Astrocyte of the cerebellum (primary cell): ENCODE measurements at regions not wholly inside any gene's neighbourhood (a gene's known extent, or its start where the extent isn't known, plus 50 kb on each side); places are given as distances from the start of the nearest gene placed in this dataset.

Source experiments
- DNase-seq: peaks from one replicate; pipeline ENCODE4 v3.0.0-alpha.2; 2011; ENCODE audit warnings: low read depth
- H3K4me3 ChIP-seq: 2 replicates; pipeline ENCODE4 v1.5.1; 2011; ENCODE audit warnings: mild to moderate bottlenecking, low read depth, low read length, moderate library complexity
- CTCF ChIP-seq: IDR thresholded peaks from 2 replicates; pipeline ENCODE4 v1.5.1; 2012; ENCODE audit warnings: low read length, low read depth, moderate library complexity, mild to moderate bottlenecking; ENCODE audit errors: missing control alignments
- in situ Hi-C: cut with HindIII; loops from 2 replicates; pipeline ENCODE4 v1.10.0; 2017; ENCODE audit warnings: low sequenced_read_pairs

GRCh38 chr16:86367291-86368072 lies 142.8 kb upstream of the FOXF1 start:
- no peak for DNase-seq
- in situ Hi-C loops, result no loop called here
- H3K4me3 ChIP-seq, result no peak overlapping the region
- no peak for TF ChIP-seq CTCF

GRCh38 chr16:86368261-86368660 lies 142.1 kb upstream of the FOXF1 start:
- no peak overlapping the region for H3K4me3 ChIP-seq
- no peak for DNase-seq
- TF ChIP-seq CTCF, result no peak
- in situ Hi-C loops, result no loop called here

GRCh38 chr16:86370062-86370461 lies 140.3 kb upstream of the FOXF1 start:
- in situ Hi-C loops, result no loop called here
- DNase-seq, result no peak
- H3K4me3 ChIP-seq, result no peak overlapping the region
- no peak for TF ChIP-seq CTCF

- H3K4me3 ChIP-seq, result no peak overlapping the region
- TF ChIP-seq CTCF, result no peak
- in situ Hi-C loops, result no loop called here
- no peak for DNase-seq
Measured at GRCh38 chr16:86371083-86371803, 139.1 kb upstream of the FOXF1 start.

- no peak overlapping the region for H3K4me3 ChIP-seq
- in situ Hi-C loops, result no loop called here
- DNase-seq, result no peak
- no peak for TF ChIP-seq CTCF
Measured at GRCh38 chr16:86372193-86372592, 138.1 kb upstream of the FOXF1 start.

- in situ Hi-C loops, result no loop called here
- no peak for TF ChIP-seq CTCF
- DNase-seq, result no peak
- no peak overlapping the region for H3K4me3 ChIP-seq
Measured at GRCh38 chr16:86373276-86373901, 136.9 kb upstream of the FOXF1 start.
